Activated CD4-positive, alpha-beta T cell treated with anti-CD3 and anti-CD28 coated beads for 48 hours (primary cell): ENCODE measurements at regions not wholly inside any gene's neighbourhood (a gene's known extent, or its start where the extent isn't known, plus 50 kb on each side); places are given as distances from the start of the nearest gene placed in this dataset.
"Not testable (repeated sequence)": the region's sequence is repeated elsewhere in the genome, so short reads cannot be mapped to it uniquely, and the experiment has no call there.

ENCODE experiments used
- DNase-seq: peaks from one replicate; pipeline ENCODE4 v3.0.0-alpha.2; 2020

GRCh38 chr5:10921160-10921559, 160.1 kb upstream of the DAP start:
- DNase-seq: no peak

- no peak for DNase-seq
These were observed 159.4 kb upstream of the DAP start for GRCh38 chr5:10920400-10920799.

- no peak for DNase-seq
These were observed 153.9 kb upstream of the DAP start for GRCh38 chr5:10914741-10915480.

GRCh38 chr5:10913841-10914240, 152.8 kb upstream of the DAP start:
- DNase-seq: no peak

- no peak for DNase-seq
These were observed 152.3 kb upstream of the DAP start for GRCh38 chr5:10913181-10913810.

- no peak for DNase-seq
These were observed 151.4 kb upstream of the DAP start for GRCh38 chr5:10912435-10912834.

GRCh38 chr5:10910261-10910660, 149.2 kb upstream of the DAP start:
- no peak for DNase-seq

GRCh38 chr5:10904862-10905432, 143.9 kb upstream of the DAP start:
- DNase-seq: no peak

- no peak for DNase-seq
These were observed 142.9 kb upstream of the DAP start for GRCh38 chr5:10903786-10904560.

GRCh38 chr5:10902145-10902544, 141.1 kb upstream of the DAP start:
- no peak for DNase-seq

GRCh38 chr5:10898514-10898913, 137.5 kb upstream of the DAP start:
- no peak for DNase-seq

GRCh38 chr5:10896016-10896415, 135.0 kb upstream of the DAP start:
- DNase-seq: no peak

- no peak for DNase-seq
These were observed 133.5 kb upstream of the DAP start for GRCh38 chr5:10894445-10895054.

GRCh38 chr5:10892911-10893215, 131.8 kb upstream of the DAP start:
- no peak for DNase-seq

- no peak for DNase-seq
These were observed 131.3 kb upstream of the DAP start for GRCh38 chr5:10892147-10892910.

GRCh38 chr5:10891193-10891592, 130.2 kb upstream of the DAP start:
- DNase-seq: no peak

- no peak for DNase-seq
These were observed 125.5 kb upstream of the DAP start for GRCh38 chr5:10886497-10886896.

GRCh38 chr5:10885026-10885425, 124.0 kb upstream of the DAP start:
- no peak for DNase-seq

GRCh38 chr5:10883945-10884344, 122.9 kb upstream of the DAP start:
- DNase-seq: not testable (repeated sequence)

- DNase-seq: no peak
These were observed 119.9 kb upstream of the DAP start for GRCh38 chr5:10880934-10881333.

GRCh38 chr5:10876996-10877395, 116.0 kb upstream of the DAP start:
- DNase-seq: not testable (repeated sequence)

GRCh38 chr5:10876006-10876744, 115.1 kb upstream of the DAP start:
- no peak for DNase-seq
